NAMALWA (cell line): ENCODE measurements at regions not wholly inside any gene's neighbourhood (a gene's known extent, or its start where the extent isn't known, plus 50 kb on each side); places are given as distances from the start of the nearest gene placed in this dataset.
"Not testable (repeated sequence)": the region's sequence is repeated elsewhere in the genome, so short reads cannot be mapped to it uniquely, and the experiment has no call there.

Source experiments
- DNase-seq: peaks from one replicate; pipeline ENCODE4 v3.0.0-alpha.2; 2015; ENCODE audit warnings: low spot score

DNA sequence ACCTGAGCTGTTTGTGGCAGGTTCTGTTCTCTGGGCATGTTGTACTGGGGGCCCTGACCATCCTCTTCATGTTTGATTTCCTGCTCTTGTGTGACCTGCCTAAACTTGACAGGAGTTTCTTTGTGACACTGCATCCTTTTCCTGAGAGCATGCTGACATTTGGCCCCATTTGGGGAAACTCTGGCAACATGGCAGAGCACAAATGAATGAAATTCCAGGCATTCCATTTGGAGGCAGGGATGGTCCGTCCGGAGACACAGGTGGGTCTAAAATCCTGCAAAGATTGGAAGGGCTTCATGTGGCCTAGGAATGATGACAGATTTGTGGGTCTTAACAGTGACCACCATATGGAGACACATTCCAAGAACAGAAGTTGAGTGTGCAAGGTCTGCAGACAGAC lies 184.0 kb downstream of the FCRL5 start:
- DNase-seq, result no peak

DNA sequence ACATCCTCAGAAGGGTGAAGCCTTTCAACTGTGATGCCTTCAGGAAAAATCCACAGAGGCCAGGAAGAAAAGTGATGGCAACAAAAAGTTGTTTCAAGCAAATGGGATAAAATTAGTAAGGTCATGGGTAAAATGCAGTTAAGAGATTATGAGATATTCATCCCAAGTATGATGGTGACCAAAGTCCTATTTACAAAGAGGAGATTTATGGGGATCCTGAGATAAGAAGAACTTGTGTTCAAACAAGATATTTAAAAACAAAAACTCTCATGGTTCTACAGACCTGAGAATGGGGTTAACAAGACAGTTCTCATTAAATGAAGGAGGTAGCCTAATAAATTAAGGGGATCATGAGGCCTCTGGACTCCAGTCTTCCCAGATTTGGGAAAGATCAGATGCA lies 184.4 kb downstream of the FCRL5 start:
- DNase-seq, result no peak

DNA sequence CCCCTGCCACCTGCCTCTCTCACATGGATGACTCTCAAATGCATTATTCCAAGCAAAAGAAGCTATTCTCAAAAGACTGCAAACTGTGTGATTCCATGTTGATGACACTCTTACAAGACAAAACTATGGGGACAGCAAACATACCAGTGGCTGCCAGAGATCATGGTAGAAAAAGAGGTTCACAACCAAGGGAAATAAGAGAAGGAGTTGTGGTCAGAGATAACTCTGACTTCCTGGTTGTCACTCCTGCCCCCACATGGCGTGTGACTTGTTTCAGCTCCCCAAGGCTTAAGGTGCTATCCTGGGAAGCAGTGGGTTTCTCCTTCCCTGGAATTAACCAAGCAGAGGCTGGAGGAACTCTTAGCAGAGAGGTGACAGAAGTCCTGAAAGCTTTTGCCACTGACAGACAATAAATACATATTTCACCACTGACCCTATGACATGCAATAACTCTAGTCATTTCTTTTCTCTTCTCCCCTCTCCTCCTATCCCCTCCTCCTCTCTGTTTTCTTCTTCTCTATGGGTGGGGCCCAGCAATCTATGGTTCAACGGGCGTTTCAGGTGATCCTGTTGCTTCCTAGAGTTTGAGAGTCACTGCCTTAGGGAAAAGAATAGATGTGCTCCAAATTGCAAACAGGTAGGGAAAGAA lies 185.1 kb downstream of the FCRL5 start:
- no peak for DNase-seq

GRCh38 chr1:157364612-157365011 lies 187.7 kb downstream of the FCRL5 start:
- no peak for DNase-seq

DNA sequence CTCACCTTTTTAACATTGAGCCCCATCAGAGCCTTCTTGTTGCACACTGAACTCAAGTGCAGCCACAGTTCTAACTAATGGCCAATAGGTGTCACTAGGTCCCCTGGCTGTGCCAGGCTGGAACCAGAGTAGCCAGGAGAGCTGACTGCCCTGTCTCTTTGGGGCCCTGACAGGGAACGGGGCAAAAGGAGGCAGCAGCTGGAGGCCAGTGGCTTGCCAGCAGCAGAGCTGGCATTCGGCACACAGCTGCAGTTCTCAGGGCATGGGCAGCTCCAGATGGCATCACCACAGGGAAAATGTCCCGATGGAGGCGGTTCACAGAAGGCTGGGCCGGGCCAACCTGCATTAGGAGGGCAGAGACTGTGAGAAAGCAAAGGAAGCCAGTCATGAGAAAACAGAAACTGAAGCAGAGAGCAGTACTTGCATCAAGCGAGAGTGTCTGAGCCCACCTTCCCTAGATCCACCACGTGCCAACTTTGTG lies 188.6 kb downstream of the FCRL5 start:
- peak; percentile 73 for DNase-seq

DNA sequence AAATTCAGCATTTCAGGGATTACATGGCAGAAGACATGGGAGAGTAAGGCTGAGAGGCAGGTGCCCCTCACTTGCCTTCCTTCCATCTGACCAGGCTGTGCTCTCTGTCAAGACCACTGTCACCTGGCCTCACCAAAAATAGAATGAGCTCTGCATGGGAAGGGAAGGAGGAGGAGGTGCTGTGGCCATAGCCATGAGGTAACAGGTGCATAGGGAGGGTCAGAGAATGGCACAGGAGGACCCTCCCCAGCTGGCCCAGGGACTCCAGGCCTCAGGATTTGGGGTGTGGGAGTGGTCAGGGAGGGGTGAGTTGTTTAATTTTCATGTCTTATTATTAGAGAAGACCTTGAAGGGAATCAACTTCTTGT lies 192.3 kb downstream of the FCRL5 start:
- DNase-seq, result no peak

DNA sequence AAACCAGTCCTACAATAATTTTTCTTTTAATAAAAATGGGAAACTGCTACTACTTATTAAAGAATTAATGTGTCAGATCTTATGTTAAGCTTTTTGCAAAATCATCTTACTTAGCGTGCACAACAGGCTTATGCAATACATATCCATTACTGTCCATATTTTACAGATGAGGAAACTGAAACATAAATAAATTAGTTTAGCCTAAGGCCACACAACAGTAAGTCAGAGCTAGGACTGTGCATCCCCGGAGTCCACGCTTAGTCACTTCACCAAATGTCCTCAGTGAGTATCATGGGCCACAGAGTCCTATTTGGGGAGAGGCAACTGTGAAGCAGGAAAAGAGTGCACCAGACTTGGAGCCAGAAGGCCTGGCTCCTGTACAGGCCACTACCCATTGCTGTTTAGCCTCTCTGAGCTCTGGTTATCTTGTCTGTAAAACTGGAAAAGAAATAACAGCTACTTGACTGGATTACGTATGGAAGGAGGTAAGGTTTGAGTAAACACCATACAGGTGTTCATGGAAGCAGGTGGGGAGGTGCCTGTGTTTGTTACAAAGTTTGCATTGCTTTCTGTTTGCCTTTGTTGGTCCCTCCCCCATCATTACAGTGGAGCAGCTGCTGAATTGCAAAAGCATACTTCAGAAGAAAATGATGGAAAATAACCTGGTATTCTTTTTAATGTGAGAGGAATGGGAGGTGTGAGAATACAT lies 192.8 kb downstream of the FCRL5 start:
- DNase-seq, result no peak

DNA sequence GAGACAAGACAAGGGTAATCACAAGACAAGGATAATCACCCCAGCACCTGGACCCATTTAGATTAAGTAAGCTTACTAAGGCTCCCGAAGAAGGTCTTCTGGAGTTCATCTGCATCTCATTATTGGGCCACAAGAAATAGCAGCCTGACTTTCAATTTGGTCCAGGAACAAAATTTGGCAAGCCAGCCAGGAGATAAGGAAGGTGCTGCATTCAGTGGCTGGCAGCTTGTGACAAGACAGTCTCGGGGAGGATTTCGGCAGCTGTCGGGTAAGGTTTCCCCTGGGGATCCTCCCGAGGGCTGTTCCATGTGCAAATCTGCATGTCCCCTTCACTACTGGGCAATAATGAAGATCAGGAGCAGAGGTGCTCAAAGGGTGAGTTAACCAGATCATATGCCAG lies 195.2 kb downstream of the FCRL5 start:
- DNase-seq, result no peak

GRCh38 chr1:157356601-157357000 lies 195.7 kb downstream of the FCRL5 start:
- DNase-seq, result no peak

- DNase-seq, result no peak
These were observed 198.8 kb downstream of the FCRL5 start for GRCh38 chr1:157353546-157353945.

- no peak for DNase-seq
These were observed 199.4 kb downstream of the FCRL5 start for GRCh38 chr1:157352817-157353408.

DNA sequence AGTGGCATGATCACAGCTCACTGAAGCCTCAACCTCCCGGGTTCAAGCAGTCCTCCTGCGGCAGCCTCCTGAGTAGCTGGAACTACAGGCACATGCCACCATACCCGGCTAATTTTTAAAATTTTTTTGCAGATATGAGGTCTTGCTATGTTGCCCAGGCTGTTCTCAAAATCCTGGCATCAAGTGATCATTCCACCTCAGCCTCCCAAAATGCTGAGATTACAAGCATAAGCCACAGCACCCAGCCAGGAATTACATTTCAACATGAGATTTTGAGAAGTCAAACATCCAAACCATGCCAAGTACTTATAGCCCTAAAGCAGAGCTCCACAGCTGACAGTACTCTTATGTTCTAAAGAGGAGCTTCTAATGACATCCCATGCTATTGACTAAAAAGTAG lies 200.1 kb downstream of the FCRL5 start:
- no peak for DNase-seq

- not testable (repeated sequence) for DNase-seq
These were observed 200.5 kb downstream of the FCRL5 start for GRCh38 chr1:157351800-157352199.

DNA sequence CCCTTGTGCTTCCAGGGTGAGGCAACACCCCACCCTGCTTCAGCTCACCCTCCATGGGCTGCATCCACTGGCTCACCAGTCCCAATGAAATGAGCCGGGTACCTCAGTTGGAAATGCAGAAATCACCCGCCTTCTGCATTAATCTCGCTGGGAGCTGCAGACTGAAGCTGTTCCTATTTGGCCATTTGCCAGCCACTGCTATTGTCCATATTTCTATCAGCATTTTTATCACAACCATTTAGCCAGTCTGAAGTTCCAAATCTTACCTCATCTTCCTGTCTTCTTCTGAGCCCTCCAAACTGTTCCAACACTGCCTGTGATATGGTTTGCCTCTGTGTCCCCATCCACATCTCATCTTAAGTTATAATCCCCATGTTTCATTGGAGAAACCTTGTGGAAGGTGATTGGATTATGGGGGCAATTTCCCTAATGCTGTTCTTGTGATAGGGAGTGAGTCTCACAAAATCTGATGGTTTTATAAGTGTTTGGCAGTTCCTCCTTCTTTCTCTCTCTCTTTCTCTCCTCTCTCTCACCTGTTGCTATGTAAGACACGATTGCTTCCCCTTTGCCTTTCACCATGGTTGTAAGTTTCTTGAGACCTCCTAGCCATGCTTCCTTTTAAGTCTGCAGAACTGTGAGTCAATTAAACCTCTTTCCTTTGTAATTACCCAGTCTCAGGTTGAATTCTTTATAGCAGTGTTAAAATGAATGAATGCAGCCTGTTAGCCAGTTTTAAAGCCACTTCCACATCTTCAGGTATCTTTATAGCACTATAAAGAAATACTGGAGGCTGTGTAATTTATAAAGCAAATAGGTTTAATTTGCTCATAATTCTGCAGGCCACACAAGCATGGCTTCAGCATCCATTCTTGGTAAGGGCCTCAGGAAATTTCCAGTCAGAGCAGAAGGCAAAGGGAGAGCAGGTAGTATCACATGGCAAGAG lies 203.5 kb downstream of the FCRL5 start:
- no peak for DNase-seq

DNA sequence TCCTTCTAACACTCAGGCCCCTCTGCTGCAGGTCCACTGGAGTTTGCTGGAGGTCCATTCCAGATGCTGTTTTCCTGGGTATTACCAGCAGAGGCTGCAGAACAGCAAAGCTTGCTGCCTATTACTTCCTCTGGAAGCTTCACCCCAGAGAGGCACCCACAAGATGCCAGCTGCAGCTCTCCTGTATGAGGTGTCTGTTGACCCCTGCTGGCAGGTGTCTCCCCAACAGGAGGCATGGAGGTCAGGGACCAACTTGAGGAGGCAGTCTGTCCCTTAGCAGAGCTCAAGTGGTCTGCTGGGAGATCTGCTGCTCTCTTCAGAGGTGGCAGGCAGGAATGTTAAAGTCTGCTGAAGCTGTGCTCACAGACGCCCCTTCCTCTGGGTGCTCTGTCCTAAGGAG lies 204.8 kb downstream of the FCRL5 start:
- no peak for DNase-seq

GRCh38 chr1:157337785-157338184 lies 199.6 kb upstream of the ETV3 start:
- DNase-seq, result not testable (repeated sequence)

DNA sequence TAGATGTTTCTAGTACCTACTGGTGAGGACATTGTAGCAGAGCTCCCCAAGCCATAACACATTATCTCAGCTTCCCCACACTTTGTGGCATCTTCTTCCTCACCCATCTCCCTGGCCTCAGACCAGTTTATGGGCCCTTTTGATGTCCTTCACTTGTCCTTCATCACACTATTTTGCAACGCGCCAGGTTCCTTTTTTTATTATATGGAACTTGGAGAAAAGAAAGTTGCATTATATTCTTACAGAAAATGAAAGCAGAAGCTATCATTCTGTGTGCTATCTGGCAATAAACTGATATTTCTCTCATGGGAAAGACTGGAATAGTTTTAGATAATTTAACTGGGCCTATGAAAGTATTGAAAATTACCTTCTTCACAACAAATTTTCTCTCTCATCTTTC lies 196.9 kb upstream of the ETV3 start:
- no peak for DNase-seq

DNA sequence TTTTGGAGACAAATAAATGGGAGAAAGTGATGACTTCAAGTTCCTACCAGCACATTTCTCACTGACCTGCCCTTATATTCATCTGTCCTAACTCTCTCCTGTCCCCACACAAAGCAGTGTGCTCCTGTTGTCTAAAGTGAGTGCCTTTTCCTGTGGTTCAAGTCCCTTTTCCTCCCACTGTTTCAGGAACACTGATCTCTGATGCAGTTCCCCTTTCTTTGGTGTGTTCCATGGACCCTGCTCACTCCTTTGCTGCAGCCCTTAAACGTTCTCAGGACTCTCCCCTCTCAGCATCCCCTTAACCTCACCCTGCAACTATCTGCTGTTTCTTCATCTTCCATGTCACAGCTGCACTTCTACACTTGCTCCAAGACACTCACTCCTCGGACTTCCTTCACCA lies 195.8 kb upstream of the ETV3 start:
- DNase-seq, result no peak

GRCh38 chr1:157330177-157330576 lies 192.0 kb upstream of the ETV3 start:
- DNase-seq, result not testable (repeated sequence)

GRCh38 chr1:157328120-157328519 lies 189.9 kb upstream of the ETV3 start:
- DNase-seq, result not testable (repeated sequence)

DNA sequence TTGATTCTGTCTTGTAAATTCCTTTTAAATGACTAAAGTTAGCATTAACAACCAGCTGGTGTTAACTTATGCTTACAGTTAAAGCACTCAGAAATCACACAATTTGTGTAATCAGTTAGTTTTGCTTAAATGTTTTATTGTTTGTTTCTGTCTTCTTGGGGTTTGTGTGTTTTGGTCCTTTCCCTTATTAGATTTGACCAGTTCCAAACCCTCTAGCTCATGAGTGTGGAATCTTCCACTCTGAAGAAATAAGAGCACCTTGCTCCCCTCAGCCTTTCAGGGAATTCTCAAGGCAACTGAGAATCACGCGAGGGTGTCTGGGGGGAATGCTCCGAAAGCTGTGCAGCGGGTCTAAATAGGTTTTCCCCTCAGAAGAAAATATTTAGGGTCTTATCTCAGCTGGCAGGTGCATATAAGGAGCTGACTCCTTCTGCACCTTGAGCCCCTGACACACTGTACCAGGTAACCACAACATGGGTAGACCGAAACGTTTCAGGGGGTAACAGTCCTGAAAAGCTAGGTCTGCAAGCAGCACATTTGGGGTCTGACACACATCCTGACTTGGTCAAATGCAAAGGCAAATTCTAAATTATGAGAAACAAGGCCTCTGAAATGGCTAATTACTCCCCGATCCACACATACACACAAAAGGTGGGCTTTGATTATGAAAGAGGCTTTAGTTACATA lies 188.1 kb upstream of the ETV3 start:
- no peak for DNase-seq

DNA sequence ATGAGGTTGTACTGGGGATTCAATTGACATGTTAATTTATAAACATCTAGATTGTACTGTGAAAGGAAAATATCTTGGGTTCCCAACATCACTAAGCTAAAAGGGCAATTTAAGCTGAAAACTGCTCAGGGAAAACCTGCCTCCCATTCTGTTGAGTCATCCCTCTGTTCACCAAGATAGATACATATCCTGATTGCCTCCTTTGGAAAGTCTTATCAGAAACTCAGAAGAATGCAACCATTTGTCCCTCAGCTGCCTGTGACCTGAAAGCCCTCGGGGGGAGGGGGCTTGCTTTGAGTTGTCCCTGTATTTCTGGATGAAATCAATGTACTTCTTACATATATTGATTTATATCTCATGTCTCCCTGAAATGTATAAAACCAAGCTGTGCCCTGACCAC lies 187.0 kb upstream of the ETV3 start:
- DNase-seq, result no peak
